ENCODE measurements at regions not wholly inside any gene's neighbourhood (a gene's known extent, or its start where the extent isn't known, plus 50 kb on each side); places are given as distances from the start of the nearest gene placed in this dataset.

GRCh38 chr3:144586382-144586781, 614.8 kb downstream of the DIPK2A start:
- no peak overlapping the region for H3K27ac Mint-ChIP-seq

More at GRCh38 chr3:144586382-144586781, 614.8 kb downstream of the DIPK2A start:
- no peak overlapping the region for H2AFZ ChIP-seq
- H3K4me3 ChIP-seq, result no peak overlapping the region
- peaks cover 19% of the 10 kb centered on the region for H3K4me1 ChIP-seq (ENCODE audit: insufficient read depth)
- no peaks in the 10 kb centered on the region; the same call in 1 of the 2 replicates for H3K9me2 ChIP-seq (ENCODE audit: insufficient read depth)
- H3K27ac ChIP-seq (ENCODE audit: low read depth), result no peak overlapping the region
- H3K4me2 ChIP-seq, result no peak overlapping the region
- no peak overlapping the region for H3K4me3 Mint-ChIP-seq
- H3K36me3 Mint-ChIP-seq (ENCODE audit: low read depth), result peaks cover 27% of the 10 kb centered on the region
- DNase-seq (ENCODE audit: low spot score) (no peak), ATAC-seq (no peak)
- peaks cover 2% of the 10 kb centered on the region for H3K27me3 Mint-ChIP-seq (ENCODE audit: insufficient read depth, low read depth, poor library complexity)
- H3K36me3 ChIP-seq (ENCODE audit: insufficient read depth), result peaks cover 6% of the 10 kb centered on the region; the same call in 1 of the 2 replicates
- TF ChIP-seq EZH2phosphoT487 (IDR thresholded peaks at IDR 0.05; ENCODE audit: unreplicated experiment) (no peak), CTCF (conservative IDR thresholded peaks at IDR 0.05; ENCODE audit: low read depth in 2 of 2) (no peak), ETS1 (IDR thresholded peaks at IDR 0.05) (no peak), NANOG (IDR thresholded peaks at IDR 0.05; ENCODE audit: borderline replicate concordance) (no peak), CREB1 (CRISPR knock-in tag; IDR thresholded peaks at IDR 0.05; ENCODE audit: low read depth) (no peak), STAT1 (IDR thresholded peaks at IDR 0.05; ENCODE audit: unreplicated experiment) (no peak), JUNB (IDR thresholded peaks at IDR 0.05; ENCODE audit: unreplicated experiment) (no peak), EZH2 (IDR thresholded peaks at IDR 0.05; ENCODE audit: low read depth, unreplicated experiment) (no peak), REST (IDR thresholded peaks at IDR 0.05; ENCODE audit: unreplicated experiment) (no peak), ZNF462 (CRISPR knock-in tag; IDR thresholded peaks at IDR 0.05) (no peak), POLR2AphosphoS5 (IDR thresholded peaks at IDR 0.05; ENCODE audit: low read depth) (no peak), ZNF114 (CRISPR knock-in tag; IDR thresholded peaks at IDR 0.05) (no peak), ZNF331 (CRISPR knock-in tag; IDR thresholded peaks at IDR 0.05; ENCODE audit: low read depth) (no peak)
- peaks cover 15% of the 10 kb centered on the region for H3K4me1 Mint-ChIP-seq
- no peaks in the 10 kb centered on the region for H3F3A ChIP-seq (replicated peaks; ENCODE audit: low read depth)
- H4K20me1 ChIP-seq (replicated peaks; ENCODE audit: insufficient read depth), result no peaks in the 10 kb centered on the region
- peaks cover 22% of the 10 kb centered on the region for H3K9me3 Mint-ChIP-seq
- H3K27me3 ChIP-seq (ENCODE audit: insufficient read depth), result no peaks in the 10 kb centered on the region
- no peaks in the 10 kb centered on the region for H3K79me2 ChIP-seq (replicated peaks; ENCODE audit: insufficient read depth)
